H1 (cell line): ENCODE measurements at regions not wholly inside any gene's neighbourhood (a gene's known extent, or its start where the extent isn't known, plus 50 kb on each side); places are given as distances from the start of the nearest gene placed in this dataset.

ENCODE experiments used
- CTCF ChIA-PET: fragments of 300-600 bp; sonication (Branson Sonifier 250); formaldehyde crosslinking; loops from one replicate; lab custom pipeline; 2021; ENCODE audit not compliant: partially characterized antibody; lab: Charles Lee
- POLR2A ChIA-PET: fragments of 300-600 bp; sonication (Branson Sonifier 250); formaldehyde crosslinking; loops from one replicate; lab custom pipeline; 2021; ENCODE audit warnings: inconsistent platforms; ENCODE audit not compliant: partially characterized antibody; lab: Charles Lee
- DNase-seq, 2 experiments: peaks; one replicate each; pipeline versions ENCODE4 v3.0.0 to v3.0.0-alpha.2; 2010 to 2022; ENCODE audit warnings: low spot score in 2 of 2, low read depth in 1 of 2, mixed read lengths in 1 of 2
- FAIRE-seq: peaks from 2 replicates; lab custom pipeline; 2011; peaks lifted over from hg19 to GRCh38; lab: Jason Lieb, UNC
- H2AFZ ChIP-seq: 2 replicates; pipeline ENCODE4 v1.8.1; 2012; ENCODE audit warnings: low read length, inconsistent platforms
- H2AK5ac ChIP-seq: 2 replicates; pipeline ENCODE4 v1.6.1; 2013; ENCODE audit warnings: low read depth, low read length
- H2BK120ac ChIP-seq: replicated peaks from 2 replicates; pipeline ENCODE3; 2013; ENCODE audit warnings: low read depth, low read length, inconsistent platforms
- H2BK12ac ChIP-seq: 2 replicates; pipeline ENCODE4 v1.6.1; 2013; ENCODE audit warnings: low read depth, low read length
- H2BK15ac ChIP-seq: 2 replicates; pipeline ENCODE4 v1.6.1; 2013; ENCODE audit warnings: low read length
- H2BK20ac ChIP-seq: 2 replicates; pipeline ENCODE4 v1.6.1; 2013; ENCODE audit warnings: low read length
- H2BK5ac ChIP-seq: 2 replicates; pipeline ENCODE4 v1.6.1; 2013; ENCODE audit warnings: low read depth, low read length
- H3K14ac ChIP-seq: 2 replicates; pipeline ENCODE4 v1.6.1; 2013; ENCODE audit warnings: inconsistent platforms; ENCODE audit not compliant: insufficient read length
- H3K18ac ChIP-seq: 2 replicates; pipeline ENCODE4 v1.6.1; 2013; ENCODE audit warnings: low read length; ENCODE audit errors: extremely low read depth
- H3K23ac ChIP-seq: 2 replicates; pipeline ENCODE4 v1.6.1; 2013; ENCODE audit warnings: inconsistent platforms; ENCODE audit not compliant: insufficient read length
- H3K23me2 ChIP-seq: 2 replicates; pipeline ENCODE4 v1.6.1; 2013; ENCODE audit warnings: low read depth, low read length
- H3K27ac ChIP-seq: 2 replicates; pipeline ENCODE4 v1.6.1; 2011; ENCODE audit warnings: low read depth, low read length, inconsistent platforms
- H3K27me3 ChIP-seq, 4 experiments: replicated peaks in 1 of 4; 1 replicate in 1 of 4; 2 replicates in 3 of 4; pipeline versions ENCODE4 v1.6.1 to v1.8.1; 2011 to 2013; ENCODE audit warnings: low read length in 3 of 4, mild to moderate bottlenecking in 3 of 4, inconsistent platforms in 2 of 4, mixed read lengths in 2 of 4, moderate library complexity in 1 of 4; ENCODE audit not compliant: control insufficient read depth in 3 of 4, insufficient read depth in 3 of 4; ENCODE audit errors: extremely low read depth in 1 of 4
- H3K36me3 ChIP-seq, 4 experiments: 2 replicates each; pipeline versions ENCODE4 v1.6.1 to v1.8.1; 2011 to 2013; ENCODE audit warnings: mild to moderate bottlenecking in 4 of 4, low read length in 3 of 4, moderate library complexity in 2 of 4, control low read depth in 1 of 4, inconsistent platforms in 1 of 4; ENCODE audit not compliant: insufficient read depth in 4 of 4, control insufficient read depth in 2 of 4
- H3K4ac ChIP-seq: replicated peaks from 2 replicates; pipeline ENCODE3; 2013; ENCODE audit warnings: low read length, low read depth, mixed read lengths, inconsistent platforms; ENCODE audit not compliant: insufficient read length
- H3K4me1 ChIP-seq, 4 experiments: replicated peaks in 1 of 4; 1 replicate in 1 of 4; 2 replicates in 3 of 4; pipeline versions ENCODE4 v1.6.1 to v1.8.1; 2011 to 2013; ENCODE audit warnings: low read length in 3 of 4, inconsistent platforms in 2 of 4, mixed read lengths in 1 of 4; ENCODE audit not compliant: insufficient read depth in 4 of 4, control insufficient read depth in 3 of 4
- H3K4me2 ChIP-seq, 2 experiments: 2 replicates each; pipeline versions ENCODE4 v1.6.1 to v1.8.1; 2011 to 2013; ENCODE audit warnings: low read depth in 2 of 2, low read length in 2 of 2, control low read depth in 1 of 2, inconsistent platforms in 1 of 2, mild to moderate bottlenecking in 1 of 2; ENCODE audit not compliant: insufficient read depth in 1 of 2
- H3K4me3 ChIP-seq, 4 experiments: fragments of 200-600, 300-600 bp in 1 of 4; sonication (generic), shearing (Covaris generic), sonication (Bioruptor Twin) in 1 of 4; 2 replicates each; pipeline versions ENCODE4 v1.5.1 to v1.8.1; 2011 to 2016; ENCODE audit warnings: low read length in 4 of 4, low read depth in 3 of 4, control low read depth in 2 of 4, inconsistent platforms in 2 of 4, mild to moderate bottlenecking in 2 of 4, mixed read lengths in 1 of 4, moderate library complexity in 1 of 4; ENCODE audit not compliant: insufficient read depth in 2 of 4; ENCODE audit errors: extremely low read depth in 1 of 4
- H3K56ac ChIP-seq: replicated peaks from 2 replicates; pipeline ENCODE3; 2013; ENCODE audit warnings: low read depth, mild to moderate bottlenecking, mixed read lengths, low read length, inconsistent platforms; ENCODE audit not compliant: insufficient read length
- H3K79me1 ChIP-seq: 2 replicates; pipeline ENCODE4 v1.6.1; 2013; ENCODE audit warnings: low read depth, low read length, control low read depth
- H3K79me2 ChIP-seq, 2 experiments: 2 replicates each; pipeline versions ENCODE4 v1.6.1 to v1.8.1; 2012 to 2013; ENCODE audit warnings: low read length in 2 of 2, mild to moderate bottlenecking in 2 of 2, inconsistent platforms in 1 of 2; ENCODE audit not compliant: insufficient read depth in 2 of 2, control insufficient read depth in 1 of 2
- H3K9ac ChIP-seq, 4 experiments: replicated peaks in 1 of 4; 1 replicate in 1 of 4; 2 replicates in 3 of 4; pipeline versions ENCODE4 v1.6.1 to v1.8.1; 2011 to 2013; ENCODE audit warnings: low read depth in 3 of 4, low read length in 3 of 4, control low read depth in 2 of 4, mild to moderate bottlenecking in 2 of 4, moderate library complexity in 2 of 4, inconsistent platforms in 1 of 4; ENCODE audit errors: extremely low read depth in 1 of 4
- H3K9me3 ChIP-seq, 2 experiments: 2 replicates each; pipeline versions ENCODE4 v1.6.1 to v1.8.1; 2012 to 2013; ENCODE audit warnings: mild to moderate bottlenecking in 2 of 2, moderate library complexity in 2 of 2, control low read depth in 1 of 2, inconsistent platforms in 1 of 2, low read depth in 1 of 2, low read length in 1 of 2, mixed read lengths in 1 of 2; ENCODE audit not compliant: insufficient read depth in 2 of 2
- H4K20me1 ChIP-seq, 2 experiments: replicated peaks in 1 of 2; 2 replicates each; pipeline versions ENCODE3 to v1.8.1; 2011 to 2013; ENCODE audit warnings: inconsistent platforms in 2 of 2, low read length in 2 of 2, mild to moderate bottlenecking in 1 of 2; ENCODE audit not compliant: insufficient read depth in 2 of 2, control insufficient read depth in 1 of 2
- H4K5ac ChIP-seq: 2 replicates; pipeline ENCODE4 v1.6.1; 2013; ENCODE audit warnings: low read length, low read depth, mixed read lengths, inconsistent platforms; ENCODE audit not compliant: insufficient read length
- H4K8ac ChIP-seq: 2 replicates; pipeline ENCODE4 v1.8.0; 2013; ENCODE audit warnings: mild to moderate bottlenecking, moderate library complexity, low read length, inconsistent platforms; ENCODE audit not compliant: insufficient read depth; ENCODE audit errors: extremely low read depth
- H4K91ac ChIP-seq: replicated peaks from 2 replicates; pipeline ENCODE3; 2013; ENCODE audit warnings: low read length, mixed read lengths, inconsistent platforms; ENCODE audit not compliant: insufficient read length
- POU5F1 ChIP-seq: IDR thresholded peaks from 2 replicates; pipeline ENCODE4 v1.6.1; 2011; ENCODE audit warnings: low read depth, mild to moderate bottlenecking, low read length, moderate library complexity
- TEAD4 ChIP-seq: IDR thresholded peaks from 2 replicates; pipeline ENCODE4 v1.6.1; 2012; ENCODE audit warnings: low read depth, low read length, inconsistent platforms, mixed read lengths
- WGBS, 2 experiments: shearing (Covaris generic) in 1 of 2; methylation state at CpG; one replicate each; pipeline versions ENCODE4 v1.1.6 to v1.1.7; 2013 to 2015; ENCODE audit warnings: low lambda C conversion rate in 2 of 2, mixed read lengths in 2 of 2, inconsistent platforms in 1 of 2, low coverage in 1 of 2, missing lambda C conversion rate in 1 of 2; ENCODE audit not compliant: insufficient replicate concordance in 2 of 2, insufficient coverage in 1 of 2, insufficient read length in 1 of 2; ENCODE audit errors: extremely low coverage in 1 of 2, missing lambda C conversion rate in 1 of 2; 5-methylcytosine and 5-hydroxymethylcytosine counted together

- no peak overlapping the region for H3K4ac ChIP-seq
- H3K4me3 ChIP-seq: no peak overlapping the region
- no peaks in the 10 kb centered on the region for H3K36me3 ChIP-seq
- H3K27ac ChIP-seq: no peak overlapping the region
- TF ChIP-seq POU5F1: no peak
- TF ChIP-seq TEAD4: peak; percentile 48; the same call in 1 of the 2 replicates
- no peaks in the 10 kb centered on the region for H3K79me2 ChIP-seq
- H2BK15ac ChIP-seq: no peak overlapping the region
- H2BK120ac ChIP-seq: no peak overlapping the region
- no peak overlapping the region for H3K14ac ChIP-seq
- no peaks in the 10 kb centered on the region for H3K4me1 ChIP-seq
- H3K56ac ChIP-seq: no peak overlapping the region
- H3K27me3 ChIP-seq: no peaks in the 10 kb centered on the region
- no peak overlapping the region for H4K5ac ChIP-seq
- no peak overlapping the region for H2AK5ac ChIP-seq
- no peak overlapping the region for H4K8ac ChIP-seq
- 39% methylated on average over 2 of the region's 2 CpGs; no CpG with 5 or more reads in 1 of the 2 experiments for WGBS, 2 experiments
- no peak overlapping the region for H3K4me2 ChIP-seq
- H3K79me1 ChIP-seq: no peaks in the 10 kb centered on the region
- FAIRE-seq (no peak), DNase-seq (no peak)
- no peak overlapping the region for H2BK12ac ChIP-seq
- no peak overlapping the region for H4K91ac ChIP-seq
- no peak overlapping the region for H2BK20ac ChIP-seq
- no peaks in the 10 kb centered on the region for H3K9me3 ChIP-seq
- ChIA-PET CTCF (interaction anchor here (1.2 to 1.6 kb wide), 2 partner anchors 9 to 65 kb away, joined by 4 read pairs; no protein-coding TSS in a partner anchor), POLR2A (no interaction called here)
- no peak overlapping the region for H3K9ac ChIP-seq
- H2BK5ac ChIP-seq: no peak overlapping the region
- no peaks in the 10 kb centered on the region for H4K20me1 ChIP-seq
- H3K18ac ChIP-seq: no peak overlapping the region
- no peaks in the 10 kb centered on the region for H3K23me2 ChIP-seq
- H2AFZ ChIP-seq: no peak overlapping the region
- H3K23ac ChIP-seq: no peak overlapping the region
These were observed 79.6 kb upstream of the CXCL12 start for GRCh38 chr10:44464503-44464902.
